ENCODE measurements at regions not wholly inside any gene's neighbourhood (a gene's known extent, or its start where the extent isn't known, plus 50 kb on each side); places are given as distances from the start of the nearest gene placed in this dataset.

DNA sequence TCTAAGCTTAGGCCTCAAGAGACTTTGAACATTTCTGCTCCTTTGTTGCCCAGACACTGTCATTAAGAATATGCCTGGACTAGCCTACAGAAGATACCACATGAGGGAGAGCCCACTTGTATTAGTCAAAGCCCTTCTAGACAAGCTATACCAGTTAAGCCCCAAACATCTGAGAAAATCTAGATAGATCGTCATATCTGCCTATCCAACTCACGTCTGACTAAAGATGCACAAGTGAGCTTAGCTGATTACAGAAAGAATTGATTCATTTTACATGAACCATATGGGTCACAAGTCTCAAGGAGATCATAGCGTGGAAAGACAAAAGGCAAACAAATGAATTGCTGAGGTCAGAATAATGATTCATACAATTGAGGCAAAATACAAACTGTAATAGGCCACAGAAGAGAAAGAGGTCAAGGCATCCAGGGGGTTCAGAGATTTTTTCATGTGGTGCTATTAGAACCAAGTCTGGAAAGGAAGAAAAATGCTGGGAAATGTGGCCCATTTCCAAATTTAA, 1155.5 kb upstream of the TENM4 start:
- no peak for DNase-seq (ENCODE audit: low read depth)

DNA sequence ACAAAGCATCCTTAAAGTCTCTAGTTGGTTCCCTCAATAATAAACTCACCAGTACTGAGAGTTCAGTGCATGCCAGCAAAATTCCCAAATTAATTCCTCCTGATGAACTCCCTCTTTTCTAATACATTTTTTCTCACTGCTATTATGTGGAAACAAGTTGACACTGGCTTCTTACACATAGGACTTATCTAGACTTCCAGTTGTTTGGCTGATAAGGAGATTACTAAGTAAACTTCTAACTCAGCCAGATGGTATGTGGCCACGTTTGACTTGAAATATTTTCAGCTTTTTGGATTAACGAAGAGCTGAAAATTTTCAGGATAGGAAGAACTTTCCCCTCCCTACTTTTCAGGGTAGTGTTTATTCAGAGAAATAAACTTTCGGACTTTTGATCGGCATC, 1154.2 kb upstream of the TENM4 start:
- no peak for DNase-seq (ENCODE audit: low read depth)

DNA sequence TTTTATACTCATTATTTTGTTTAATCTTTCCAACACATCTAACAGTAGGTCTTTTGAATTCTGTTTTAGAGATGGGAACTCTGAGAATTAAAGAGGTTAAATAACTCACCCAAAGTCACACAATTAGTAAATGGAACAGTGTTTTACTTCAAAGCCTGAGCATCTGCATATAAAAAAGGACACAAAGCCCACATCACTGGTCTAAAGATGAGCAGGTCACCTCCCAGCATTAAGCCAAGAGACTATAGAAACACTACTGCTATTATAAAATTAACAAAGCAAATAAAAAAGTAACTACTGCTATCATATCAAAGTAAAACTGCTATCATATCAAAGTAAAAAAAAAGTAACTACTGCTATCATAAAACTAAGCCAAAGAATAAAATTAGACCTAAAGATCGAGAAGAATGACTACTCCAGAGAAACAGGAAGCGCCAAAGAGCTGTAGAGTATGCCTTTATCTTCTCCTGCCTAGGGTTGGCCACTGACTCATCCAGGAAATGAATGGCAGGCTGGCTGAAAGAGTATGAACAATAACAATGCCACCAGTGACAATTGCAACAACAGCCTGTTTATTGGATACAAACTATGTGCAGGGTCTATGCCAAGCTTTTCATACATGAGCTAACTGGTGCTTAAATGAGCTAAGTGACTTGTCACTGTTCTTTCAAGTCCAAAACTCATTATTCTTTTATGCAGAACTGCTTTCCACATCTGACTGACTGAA, 1153.0 kb upstream of the TENM4 start:
- no peak for DNase-seq (ENCODE audit: low read depth)

DNA sequence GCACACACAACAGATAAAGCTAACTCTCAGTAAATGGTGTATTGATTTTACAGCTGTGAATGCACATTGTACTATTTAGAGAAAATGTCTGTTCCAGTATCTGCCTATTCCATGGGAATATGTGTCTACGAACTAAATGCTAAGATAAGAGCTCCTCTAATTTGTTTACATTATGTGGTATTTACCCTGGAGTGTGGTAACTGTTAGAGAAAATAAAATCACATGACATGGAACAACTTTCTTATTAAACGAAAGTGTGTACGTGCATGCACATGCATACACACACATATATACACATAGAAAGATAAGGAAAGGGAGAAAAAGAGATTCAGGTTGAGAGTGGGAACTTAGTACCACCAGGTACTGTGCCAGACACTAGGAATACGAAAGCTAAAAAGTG, 1151.7 kb upstream of the TENM4 start:
- no peak for DNase-seq (ENCODE audit: low read depth)

DNA sequence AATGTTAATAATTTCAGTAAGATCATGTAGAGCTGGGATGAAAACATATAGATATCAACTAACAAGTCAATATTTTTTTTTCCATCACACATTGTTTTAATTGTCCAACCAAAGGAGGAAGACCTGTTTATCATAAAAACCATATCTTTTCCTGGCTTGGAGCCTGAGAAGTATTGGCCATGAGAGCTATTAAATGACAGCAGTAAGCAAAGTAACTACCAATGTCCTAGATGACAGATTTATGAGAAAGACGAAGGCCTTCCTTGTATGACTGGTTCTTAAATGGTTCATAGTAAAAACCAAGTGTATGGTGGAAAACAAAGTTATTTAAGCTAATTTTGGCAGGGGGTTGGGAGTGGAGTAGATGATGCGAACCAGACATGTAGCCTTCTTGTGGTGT, 1147.1 kb upstream of the TENM4 start:
- DNase-seq (ENCODE audit: low read depth): no peak

DNA sequence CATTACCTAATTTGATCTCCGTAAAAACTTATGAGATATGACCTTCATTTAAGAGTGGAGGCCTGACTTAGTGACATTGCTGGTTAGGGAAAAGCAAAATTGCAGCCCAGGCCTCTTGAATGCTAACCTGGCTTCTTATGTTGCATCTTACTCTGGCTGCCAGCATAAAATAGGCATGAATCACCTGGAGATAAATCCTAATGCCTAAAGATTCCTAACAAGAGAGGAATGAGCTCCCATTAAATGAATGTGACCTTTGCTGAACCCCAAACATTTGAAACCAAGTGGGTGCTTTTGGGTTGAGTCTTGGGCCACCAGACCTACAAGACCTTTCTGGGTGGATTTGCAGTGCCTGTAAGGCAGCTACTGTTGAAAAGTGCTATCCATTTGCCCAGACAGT, 1145.6 kb upstream of the TENM4 start:
- DNase-seq (ENCODE audit: low read depth): no peak

DNA sequence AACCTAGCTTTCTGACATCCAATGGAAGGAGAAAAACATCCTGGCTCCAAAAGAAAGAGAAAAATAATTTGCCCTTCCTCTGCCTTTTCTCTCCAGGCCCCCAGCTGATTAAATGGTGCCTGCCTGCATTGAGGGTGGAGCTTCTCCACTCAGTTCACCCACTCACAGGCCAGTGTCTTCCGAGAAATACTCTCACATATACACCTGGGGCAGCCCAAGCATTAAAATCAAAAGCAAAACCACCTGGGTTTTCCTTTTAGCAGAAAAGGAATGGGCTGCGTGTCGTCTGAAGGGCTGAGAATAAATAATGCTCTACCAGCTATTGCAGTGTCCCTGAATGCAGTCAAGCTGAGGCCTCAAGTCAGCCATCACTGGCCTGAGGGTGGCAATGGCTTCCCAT, 1143.8 kb upstream of the TENM4 start:
- DNase-seq (ENCODE audit: low read depth): no peak

DNA sequence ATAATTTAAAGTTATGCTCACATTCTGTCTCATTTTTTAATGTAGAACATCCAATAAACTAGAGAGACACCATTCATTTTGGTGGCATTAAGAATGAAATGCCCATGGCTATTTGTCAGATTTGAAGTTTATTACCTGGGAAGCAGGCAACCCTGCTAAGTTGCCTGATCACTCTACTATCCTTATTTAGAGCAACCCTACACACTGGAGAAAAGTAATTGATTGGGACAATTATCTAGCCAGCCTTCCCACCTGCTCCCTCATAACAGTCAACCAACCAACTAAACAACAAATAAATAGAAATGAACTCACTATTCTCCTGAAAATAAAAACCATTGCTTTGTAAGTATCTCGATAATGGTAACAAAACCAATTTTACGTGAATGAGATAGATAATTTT, 1129.0 kb upstream of the TENM4 start:
- DNase-seq (ENCODE audit: low read depth): no peak

DNA sequence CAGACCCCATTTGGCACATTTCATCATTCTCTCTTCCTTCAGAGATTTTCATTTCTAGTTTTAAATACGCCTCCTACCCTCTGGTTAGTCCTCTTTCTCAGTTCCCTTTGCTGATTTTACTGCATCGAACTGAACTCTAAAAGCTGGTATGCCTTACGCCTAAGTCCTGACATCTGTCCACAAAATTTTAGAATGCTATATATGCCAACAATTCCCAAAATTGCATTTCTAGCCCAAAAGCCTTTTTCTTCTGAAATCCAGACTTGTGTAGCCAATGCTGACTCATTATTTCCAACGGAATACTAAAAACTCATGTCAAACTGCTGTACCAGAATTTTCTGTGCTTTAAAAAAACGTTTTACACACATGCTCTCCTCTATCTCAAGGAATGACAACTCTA, 1124.4 kb upstream of the TENM4 start:
- DNase-seq (ENCODE audit: low read depth): no peak

DNA sequence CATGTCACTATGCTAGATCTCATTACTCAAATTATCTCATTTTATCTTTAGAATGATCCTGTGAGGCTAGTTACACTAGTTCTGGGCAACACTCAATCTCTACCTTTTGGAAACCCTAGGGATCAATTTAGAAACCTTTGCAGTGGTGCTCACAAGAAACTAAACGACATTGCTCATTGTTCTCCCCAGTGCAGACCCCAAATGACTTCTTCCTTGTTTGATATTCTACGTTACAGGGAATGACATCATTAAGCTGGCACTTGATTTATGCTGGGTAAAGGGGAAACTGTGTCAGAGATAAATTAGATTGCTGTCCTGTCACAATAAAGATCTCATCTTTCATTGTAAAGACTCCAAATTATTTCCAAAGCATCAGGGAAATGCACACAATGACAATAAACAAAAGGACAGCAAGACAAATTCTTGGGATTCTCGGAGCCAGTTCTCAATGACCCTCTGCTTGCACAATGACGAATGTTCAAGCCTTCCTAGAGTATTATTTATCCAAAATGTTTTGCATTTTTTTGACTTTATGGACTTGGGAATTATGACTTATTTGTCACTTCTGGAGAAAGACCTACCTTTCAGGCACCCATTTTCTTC, 1121.8 kb upstream of the TENM4 start:
- DNase-seq (ENCODE audit: low read depth): no peak

DNA sequence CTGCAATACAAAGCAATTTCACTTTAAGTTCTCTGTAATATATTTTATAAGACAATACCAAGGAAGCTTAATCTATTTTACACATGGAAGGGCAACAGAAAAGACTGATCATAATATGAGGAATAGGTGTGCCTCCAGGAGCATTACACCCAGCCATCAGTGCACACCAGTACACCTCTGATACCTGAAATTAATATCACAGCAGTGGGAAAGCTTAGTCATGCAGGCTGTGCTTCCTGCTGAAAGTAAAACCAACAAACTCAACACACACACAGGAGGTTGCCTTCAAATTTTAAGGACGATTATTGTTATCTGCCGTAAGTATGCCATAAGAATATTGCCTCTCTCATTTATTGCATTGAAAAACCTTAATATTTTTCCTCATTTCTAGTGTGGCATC, 1119.1 kb upstream of the TENM4 start:
- DNase-seq (ENCODE audit: low read depth): no peak

DNA sequence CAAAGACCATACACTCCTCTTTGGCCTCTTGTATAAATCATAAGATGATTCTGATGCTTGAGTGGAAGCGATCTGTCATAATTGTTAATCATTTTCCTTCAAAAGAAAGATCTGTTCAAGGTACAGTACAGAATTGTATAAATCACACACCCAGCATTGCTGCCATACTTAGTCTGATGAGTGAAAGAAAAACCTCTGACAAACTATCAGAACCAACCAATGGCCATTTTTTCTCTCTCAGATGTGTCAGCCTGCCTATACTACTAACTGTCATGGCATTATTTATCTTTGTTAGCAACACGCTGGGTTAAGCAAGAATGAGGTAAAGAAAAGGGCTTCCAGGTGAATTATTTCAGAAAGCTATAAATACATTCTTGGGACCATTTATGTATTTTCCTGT, 1112.7 kb upstream of the TENM4 start:
- no peak for DNase-seq (ENCODE audit: low read depth)

DNA sequence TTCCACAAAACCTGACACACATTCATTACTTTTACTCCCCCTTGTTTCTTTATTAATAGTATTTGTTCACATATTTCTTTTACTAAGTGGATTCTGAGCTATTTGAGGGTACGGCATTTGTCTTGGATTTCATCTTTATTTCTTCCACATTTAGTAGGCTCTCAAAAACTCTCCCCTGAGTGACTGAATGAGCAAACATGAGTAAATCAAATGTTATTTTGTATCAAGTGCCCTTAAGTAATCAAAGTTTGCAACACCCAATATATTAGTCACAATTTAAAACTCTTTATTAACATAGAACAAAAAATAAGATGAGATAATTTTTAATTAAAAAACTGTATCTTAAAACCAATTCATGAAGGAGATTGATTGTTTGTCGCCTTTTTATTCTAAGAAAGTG, 1101.9 kb upstream of the TENM4 start:
- DNase-seq (ENCODE audit: low read depth): no peak

DNA sequence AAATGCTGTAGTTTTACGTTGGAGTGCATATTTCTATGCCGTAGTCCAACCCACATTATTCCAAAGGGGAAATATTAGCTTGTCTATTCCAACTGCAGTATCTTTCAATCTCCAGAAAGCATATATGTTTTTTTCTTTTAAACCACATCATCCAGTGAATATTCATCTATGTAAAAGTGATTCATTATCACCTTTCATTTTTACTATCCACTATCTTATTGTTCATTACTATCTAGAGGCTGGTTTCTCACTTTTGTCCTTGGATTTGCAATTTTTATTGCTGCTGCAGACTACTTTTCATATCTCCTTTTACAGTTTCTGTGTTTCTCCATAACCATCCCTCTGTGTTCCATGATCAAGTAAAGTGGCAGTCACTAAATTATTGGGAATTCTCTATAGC, 1097.2 kb upstream of the TENM4 start:
- DNase-seq (ENCODE audit: low read depth): no peak

DNA sequence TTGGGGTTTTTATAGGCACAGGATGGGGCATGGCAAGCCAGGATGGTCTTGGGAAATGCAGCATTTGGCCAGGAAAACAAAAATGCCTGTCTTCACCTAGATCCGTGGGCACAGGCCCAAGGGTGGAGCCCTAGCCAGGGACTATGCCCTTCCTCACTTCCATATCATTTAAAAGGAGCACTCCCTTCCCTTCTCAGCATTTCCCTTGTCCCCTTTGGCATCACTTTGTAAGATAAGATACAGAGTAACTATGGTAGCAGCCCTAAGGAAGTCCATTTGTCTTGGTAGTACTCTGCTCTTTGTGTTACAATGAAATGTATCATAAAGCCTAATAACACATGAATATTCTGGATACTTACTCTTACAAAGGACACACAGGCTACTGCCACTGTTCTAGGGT, 1092.6 kb upstream of the TENM4 start:
- no peak for DNase-seq (ENCODE audit: low read depth)

DNA sequence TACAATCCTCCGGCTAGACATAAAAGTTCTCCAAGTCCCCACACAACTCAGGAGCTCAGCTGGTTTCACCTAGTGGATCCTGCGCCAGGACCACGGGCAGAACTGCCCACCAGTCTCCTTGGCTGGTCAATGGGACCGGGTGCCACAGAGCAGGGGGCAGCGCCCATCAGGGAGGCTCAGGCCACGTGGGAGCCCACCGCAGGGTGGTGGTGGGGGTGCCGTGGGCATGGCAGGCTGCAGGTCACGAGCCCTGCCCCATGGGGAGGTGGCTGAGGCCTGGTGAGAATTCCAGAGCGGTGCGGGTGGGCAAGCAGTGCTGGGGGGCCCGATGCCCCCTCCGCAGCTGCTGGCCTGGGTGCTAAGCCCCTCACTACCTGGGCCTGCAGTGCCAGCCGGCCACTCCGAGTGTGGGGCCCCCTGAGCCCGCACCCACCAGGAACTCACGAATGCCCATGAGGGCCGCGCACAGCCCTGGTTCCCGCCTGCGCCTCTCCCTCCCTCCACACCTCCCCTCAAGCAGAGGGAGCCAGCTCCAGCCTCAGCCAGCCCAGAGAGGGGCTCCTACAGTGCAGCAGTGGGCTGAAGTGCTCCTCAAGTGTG, 1091.9 kb upstream of the TENM4 start:
- DNase-seq (ENCODE audit: low read depth): no peak

DNA sequence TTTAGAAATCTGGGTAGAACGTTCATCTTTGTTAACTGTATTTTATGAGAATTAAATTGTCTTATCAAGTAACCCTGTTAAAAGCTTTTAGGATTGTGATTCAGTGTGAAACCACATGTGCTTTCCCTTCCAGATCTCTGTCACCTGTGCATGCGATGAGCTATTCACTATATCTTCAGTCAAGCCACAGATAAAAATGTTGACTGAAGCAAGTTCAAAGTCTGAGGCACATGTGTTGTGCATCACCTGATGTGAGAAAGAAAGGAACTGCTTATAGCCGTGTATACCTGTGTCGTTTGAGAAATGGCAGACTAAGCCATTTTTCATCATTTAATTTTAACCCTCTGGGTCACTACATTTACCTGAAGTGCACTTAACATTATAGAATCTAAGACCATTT, 1088.9 kb upstream of the TENM4 start:
- no peak for DNase-seq (ENCODE audit: low read depth)

DNA sequence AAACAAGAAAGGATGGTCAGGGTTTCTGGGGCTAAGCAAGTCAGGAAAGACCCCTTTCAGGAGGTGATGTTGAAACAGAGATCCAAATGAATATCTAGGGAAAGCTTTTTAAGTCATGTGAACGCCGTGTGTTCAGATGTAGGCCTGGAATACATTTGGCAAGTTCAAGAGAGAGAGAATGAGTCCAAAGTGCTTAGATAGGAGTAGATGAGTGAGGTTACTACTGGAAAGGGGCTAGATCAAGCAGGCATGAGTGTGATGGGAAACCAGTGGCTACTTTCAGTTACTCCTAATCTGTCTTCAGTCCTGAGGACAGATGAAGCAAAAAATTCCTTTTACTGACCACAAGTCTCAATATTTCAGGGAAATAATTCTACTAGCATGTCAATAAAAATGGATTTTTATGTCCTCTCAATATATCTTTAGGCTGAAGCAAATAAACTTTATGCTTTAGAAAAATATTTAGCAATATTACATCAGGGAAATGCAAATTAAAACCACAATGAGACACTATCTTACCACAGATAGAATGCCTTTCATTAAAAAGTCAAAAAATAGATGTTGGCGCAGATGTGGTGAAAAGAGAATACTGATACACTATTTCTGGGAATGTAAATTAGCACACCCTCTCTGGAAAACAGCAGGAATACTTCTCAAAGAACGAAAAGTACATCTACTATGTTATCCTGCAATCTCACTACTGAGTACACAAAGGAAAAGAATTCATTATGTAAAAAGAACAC, 1085.0 kb upstream of the TENM4 start:
- no peak for DNase-seq (ENCODE audit: low read depth)

DNA sequence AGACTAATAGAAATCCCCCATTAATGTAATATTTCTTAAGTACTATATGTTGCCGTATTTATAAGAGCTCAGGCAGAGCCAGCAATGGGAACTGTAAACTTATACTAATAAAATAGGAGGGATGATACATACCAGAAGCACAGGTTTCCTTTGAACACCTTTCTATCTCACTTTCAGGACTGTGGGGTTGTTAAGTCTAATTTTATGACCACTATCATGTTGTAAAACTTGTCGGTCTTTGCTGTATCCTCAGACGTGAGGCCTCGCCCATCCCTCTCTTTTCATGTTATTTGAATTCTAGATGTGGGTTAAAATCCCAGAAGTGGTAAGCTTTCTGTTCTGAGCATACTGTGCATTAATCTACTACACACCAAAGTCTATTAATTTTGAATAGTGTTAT, 1083.5 kb upstream of the TENM4 start:
- DNase-seq (ENCODE audit: low read depth): no peak

DNA sequence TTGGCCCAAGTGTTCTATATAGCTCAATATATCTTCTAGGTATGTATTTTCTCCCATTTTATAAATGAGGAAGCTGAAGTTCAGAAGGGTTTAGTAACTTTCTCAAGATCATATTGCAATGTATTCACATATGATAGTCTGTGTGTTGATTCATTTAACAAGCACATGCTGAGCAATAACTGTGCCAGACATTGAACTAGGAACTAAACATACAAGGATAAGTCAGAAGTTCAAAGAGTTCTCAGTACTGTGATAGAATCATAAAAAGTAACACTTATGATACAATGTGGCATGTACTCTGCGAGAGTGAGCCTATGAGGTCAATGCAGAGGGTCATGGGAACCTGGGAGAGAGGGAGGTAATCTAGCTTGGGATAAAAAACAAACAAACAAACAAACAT, 1082.2 kb upstream of the TENM4 start:
- DNase-seq (ENCODE audit: low read depth): no peak

DNA sequence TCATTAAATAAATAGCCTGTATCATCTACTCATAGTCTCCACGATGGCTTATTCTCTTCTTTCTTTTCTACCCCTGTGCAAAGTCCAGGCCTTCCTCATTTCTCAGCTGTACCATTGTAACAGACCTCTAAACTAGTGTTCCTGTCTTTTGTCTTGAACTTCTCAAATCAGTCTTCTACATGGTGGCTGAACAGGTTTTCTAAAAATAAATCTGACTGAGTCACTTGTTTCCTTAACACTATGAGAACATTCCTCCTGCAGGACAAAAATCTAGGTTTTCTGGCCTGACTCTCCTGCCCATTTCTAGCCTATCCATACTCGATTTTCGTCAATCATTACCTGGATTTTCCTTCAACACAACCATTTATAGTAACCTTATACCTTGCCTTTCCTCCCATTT, 1080.8 kb upstream of the TENM4 start:
- DNase-seq (ENCODE audit: low read depth): no peak

DNA sequence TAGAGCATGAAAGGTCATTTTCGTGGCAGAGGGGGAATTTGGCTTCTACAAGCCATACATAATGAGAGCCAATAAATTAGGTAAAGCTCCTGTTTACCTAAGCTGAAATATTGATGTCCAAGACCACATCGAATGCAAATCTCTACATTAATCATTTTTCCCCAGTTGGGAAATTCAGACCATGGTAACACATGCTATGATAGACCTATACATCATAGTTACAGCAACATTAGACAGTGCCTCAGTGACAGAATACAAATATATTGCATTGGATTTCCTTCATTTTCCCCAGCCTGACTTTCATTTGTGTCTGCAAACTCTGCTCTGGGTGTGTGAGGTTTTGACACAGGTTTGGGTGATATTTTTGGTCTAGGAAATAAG, 1079.7 kb upstream of the TENM4 start:
- no peak for DNase-seq (ENCODE audit: low read depth)
